ENCODE measurements at regions not wholly inside any gene's neighbourhood (a gene's known extent, or its start where the extent isn't known, plus 50 kb on each side); places are given as distances from the start of the nearest gene placed in this dataset.

DNA sequence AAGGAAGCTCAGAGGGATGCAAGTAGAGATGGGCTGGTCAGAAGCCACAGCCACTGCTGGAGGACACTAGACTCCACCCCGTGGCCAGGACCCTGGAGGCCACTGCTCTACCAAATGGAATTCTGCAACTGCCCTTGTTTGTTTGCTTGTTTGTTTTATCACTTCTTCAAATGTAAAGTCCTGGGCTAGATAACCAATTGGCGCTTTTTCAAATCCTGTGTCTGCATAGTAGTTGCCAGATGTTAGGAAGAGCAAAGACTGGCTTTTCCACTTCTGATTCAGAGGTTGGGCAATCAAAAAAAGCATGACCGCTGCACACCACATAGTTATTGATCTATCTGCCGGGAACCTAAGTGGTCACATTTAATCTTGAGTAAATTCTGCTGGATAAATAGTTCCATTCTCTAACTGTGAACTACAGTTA lies 255.2 kb upstream of the SFRP2 start:
- TF ChIP-seq, protein P1, sequence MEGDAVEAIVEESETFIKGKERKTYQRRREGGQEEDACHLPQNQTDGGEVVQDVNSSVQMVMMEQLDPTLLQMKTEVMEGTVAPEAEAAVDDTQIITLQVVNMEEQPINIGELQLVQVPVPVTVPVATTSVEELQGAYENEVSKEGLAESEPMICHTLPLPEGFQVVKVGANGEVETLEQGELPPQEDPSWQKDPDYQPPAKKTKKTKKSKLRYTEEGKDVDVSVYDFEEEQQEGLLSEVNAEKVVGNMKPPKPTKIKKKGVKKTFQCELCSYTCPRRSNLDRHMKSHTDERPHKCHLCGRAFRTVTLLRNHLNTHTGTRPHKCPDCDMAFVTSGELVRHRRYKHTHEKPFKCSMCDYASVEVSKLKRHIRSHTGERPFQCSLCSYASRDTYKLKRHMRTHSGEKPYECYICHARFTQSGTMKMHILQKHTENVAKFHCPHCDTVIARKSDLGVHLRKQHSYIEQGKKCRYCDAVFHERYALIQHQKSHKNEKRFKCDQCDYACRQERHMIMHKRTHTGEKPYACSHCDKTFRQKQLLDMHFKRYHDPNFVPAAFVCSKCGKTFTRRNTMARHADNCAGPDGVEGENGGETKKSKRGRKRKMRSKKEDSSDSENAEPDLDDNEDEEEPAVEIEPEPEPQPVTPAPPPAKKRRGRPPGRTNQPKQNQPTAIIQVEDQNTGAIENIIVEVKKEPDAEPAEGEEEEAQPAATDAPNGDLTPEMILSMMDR (IDR thresholded peaks at IDR 0.05), result no peak
- TF ChIP-seq POLR2A (IDR thresholded peaks at IDR 0.05), result no peak
